Hematopoietic multipotent progenitor cell treated with erythropoietin and hydrocortisone succinate and interleukin-3 and kit ligand, for 6 days (in vitro differentiated cells): ENCODE measurements at regions not wholly inside any gene's neighbourhood (a gene's known extent, or its start where the extent isn't known, plus 50 kb on each side); places are given as distances from the start of the nearest gene placed in this dataset.

Source experiments
- DNase-seq: peaks from one replicate; pipeline ENCODE4 v3.0.0-alpha.2; 2015

DNA sequence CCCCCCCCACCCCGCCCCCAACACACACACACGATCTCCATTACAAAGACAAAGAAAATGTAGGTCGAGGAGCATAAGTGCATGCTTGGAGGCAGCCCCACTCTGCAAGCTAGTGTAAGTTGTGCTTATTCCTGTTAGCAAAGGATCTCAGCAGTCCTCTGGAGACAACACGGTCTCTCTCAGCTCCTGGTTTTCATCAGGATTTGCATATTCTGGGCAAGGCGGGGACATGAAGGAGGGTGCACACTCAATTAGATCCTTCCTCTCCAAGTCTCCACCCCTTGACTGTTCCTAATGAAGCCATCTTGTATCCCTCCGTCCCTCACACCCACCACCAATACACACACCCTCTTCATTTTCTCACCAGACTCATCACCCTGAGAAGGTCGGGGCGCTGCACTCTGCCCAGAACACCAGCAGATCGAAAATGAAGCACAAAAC lies 63.8 kb downstream of the MRPL46 start:
- no peak for DNase-seq

DNA sequence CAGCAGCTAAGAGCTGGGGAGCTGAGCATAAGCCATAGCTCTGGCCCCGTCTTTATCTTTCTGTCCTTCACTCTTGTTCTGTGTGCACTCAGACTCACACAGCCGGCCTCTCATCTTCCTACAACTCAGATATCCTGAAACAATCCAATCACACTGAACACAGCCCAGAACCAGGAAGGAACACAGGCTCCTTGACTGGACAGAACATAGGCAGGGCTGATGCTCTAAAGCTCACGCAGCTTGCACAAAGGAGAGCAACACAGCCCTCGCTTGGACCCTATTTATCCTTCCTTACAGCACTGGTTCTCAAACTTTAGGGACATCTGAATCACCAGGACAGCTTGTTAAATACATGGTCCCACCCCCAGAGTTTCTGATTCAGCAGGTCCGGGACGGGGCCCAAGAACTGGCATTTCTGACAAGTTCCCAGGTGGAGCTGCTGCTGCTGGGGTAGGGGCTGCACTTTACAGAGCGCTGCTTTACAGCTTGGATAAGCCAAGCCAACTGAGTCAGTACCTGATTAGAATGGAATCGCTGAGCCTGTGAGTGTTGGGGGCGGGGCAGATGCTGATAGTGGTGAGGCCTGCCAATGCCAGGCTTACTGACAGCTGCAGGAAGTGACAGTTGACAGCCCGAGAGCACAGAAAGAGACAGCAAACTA lies 65.1 kb downstream of the MRPL46 start:
- DNase-seq = peak; percentile 71

DNA sequence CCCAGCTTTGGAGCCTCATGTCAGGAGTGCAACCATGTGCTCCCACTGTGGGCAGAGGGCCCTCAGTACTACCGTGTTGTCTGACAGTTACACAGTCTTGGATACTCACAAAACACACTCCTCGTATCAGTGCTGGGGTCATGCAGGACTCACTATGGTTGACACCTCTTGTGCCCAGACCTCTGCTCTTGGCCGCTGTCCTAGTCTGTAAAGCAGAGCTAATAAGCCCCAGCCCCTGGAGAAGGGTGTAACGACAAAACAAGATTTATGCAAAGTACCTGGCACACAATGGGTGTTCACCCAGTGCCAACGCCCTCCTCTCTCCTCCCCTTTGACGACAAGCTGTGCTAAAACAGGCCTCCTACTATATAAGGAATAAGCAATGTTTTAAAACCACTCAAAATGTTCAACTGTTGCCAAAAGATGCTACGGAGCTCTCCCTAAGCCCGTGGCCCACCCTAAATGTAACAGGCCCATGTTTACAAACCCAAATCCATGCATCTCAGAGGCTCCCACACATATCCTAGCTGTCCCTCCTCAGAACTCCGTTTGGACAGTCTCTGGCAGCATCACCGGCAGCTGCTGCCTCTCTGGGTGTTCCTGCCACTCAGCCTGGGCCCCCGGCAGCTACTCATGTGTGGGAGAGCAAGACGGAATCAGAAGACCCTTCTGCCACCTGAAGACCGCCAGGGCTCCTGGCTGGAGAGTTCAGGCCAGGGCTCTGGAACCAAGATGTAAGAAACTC lies 65.8 kb downstream of the MRPL46 start:
- no peak for DNase-seq

DNA sequence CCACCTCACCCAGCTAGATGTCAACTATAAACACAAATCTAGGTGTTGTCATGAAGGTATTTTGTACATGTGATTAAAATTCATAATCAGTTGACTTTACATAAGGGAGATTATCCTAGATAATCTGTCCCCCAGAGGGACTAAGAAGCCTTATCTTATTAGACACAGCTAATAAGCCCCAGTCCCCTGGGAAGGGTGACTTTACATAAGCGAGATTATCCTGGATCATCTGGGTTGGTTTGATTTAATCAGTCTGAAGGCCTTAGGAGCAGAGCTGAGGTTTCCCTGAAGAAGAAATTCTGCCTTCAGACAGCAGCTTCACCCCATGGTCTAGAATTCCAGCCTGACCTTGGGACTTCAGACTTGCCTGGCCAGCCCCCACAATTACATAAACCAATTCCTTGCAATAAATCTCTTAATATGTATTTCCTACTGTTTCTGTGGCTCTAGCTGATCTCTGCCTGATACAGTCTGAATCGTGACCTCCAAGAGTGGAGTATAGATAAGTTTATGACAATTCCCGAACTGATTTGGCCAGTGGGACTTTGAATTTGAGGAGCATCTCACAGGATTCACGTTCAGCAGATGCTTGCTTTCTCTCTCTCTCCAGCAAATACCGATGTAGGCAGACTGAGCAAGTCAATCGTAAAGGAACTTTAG lies 66.5 kb downstream of the MRPL46 start:
- no peak for DNase-seq

DNA sequence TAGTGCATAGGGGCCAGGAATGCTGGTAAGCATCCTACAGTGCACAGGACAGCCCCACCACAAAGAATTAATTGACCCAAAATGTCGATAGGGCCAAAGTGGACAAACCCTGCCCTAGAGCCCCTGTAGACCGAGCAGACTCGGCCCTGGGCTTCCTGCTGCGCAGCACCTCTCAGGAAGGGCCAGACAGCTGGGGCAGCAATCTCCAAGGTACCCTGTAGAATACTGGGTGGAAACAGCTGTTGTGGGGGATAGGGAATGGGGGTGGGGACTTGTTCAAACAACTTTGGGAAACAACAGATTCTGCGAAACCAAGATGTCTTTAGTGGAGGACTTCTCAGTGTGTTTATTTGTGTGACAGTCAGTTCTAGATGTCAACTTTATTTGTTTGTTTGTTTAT lies 67.1 kb downstream of the MRPL46 start:
- no peak for DNase-seq

DNA sequence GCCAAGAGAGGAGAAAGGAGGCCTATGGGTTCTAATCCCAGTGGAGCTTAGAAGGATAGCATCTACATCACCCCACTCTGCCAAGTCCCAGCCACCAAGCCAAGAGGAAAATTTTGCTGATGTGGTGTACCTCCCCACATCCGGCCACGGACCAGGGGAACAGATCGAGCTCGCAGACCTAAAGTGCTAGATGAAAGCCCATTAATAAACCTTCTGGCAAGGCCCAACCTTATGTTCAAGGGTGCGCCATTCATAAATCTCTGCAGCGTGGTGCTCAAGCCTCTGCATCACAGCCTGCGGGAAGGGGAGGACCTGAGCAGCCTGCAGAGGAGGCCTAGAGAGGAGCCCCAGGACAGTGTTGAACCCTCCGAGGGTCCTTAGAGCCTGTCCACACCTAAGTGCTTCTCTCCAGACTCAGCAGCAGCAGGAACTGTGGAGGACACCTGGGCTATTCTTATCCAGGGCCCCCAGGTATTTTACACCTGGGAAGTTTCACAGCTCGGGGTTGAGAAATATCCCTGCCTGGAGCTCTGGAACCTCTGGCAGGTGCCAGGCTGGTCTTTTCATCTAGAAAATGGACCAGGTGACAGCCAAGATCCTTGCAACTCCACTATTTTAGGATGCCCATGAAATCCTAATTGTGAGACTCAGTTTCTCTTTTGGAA lies 68.0 kb downstream of the MRPL46 start:
- DNase-seq = no peak

DNA sequence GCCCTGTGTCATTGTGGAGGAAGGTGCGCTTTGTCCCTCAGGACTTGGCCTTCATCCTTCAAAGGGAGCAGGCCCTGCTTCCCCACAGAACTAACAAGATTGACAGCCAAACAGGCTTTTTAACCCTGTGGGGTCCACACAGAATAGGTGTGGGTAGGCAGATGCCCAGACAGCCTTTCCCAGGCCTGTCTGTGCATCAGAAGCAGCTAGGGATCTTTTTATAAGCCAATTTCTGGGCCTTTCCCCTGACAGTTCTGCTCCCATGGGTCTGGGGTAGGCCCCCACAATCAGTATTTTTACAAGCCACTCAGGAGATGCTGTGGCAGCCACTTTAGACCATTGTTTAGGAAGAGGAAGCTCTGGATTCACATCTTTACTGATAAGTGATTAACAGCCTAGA lies 69.2 kb downstream of the MRPL46 start:
- DNase-seq = no peak

DNA sequence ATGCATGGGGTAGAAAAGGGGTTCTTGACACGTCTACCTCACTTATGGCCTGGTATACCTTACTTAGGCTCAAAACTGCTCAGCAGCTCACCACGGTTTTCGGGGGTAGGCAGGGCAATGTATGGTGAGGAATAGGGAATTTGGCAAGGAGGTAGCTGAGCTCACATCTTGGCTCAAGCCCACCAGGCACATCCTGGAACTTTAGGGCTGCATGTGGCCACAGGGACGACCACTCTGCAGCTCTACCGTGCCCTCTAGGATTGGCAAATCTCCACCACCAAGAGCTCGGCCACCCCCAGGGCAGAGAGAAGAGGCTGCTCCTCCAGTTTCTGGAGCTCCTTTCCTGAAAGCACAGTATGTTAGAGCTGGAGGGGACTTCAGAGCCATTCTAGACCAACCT lies 69.7 kb downstream of the MRPL46 start:
- no peak for DNase-seq

DNA sequence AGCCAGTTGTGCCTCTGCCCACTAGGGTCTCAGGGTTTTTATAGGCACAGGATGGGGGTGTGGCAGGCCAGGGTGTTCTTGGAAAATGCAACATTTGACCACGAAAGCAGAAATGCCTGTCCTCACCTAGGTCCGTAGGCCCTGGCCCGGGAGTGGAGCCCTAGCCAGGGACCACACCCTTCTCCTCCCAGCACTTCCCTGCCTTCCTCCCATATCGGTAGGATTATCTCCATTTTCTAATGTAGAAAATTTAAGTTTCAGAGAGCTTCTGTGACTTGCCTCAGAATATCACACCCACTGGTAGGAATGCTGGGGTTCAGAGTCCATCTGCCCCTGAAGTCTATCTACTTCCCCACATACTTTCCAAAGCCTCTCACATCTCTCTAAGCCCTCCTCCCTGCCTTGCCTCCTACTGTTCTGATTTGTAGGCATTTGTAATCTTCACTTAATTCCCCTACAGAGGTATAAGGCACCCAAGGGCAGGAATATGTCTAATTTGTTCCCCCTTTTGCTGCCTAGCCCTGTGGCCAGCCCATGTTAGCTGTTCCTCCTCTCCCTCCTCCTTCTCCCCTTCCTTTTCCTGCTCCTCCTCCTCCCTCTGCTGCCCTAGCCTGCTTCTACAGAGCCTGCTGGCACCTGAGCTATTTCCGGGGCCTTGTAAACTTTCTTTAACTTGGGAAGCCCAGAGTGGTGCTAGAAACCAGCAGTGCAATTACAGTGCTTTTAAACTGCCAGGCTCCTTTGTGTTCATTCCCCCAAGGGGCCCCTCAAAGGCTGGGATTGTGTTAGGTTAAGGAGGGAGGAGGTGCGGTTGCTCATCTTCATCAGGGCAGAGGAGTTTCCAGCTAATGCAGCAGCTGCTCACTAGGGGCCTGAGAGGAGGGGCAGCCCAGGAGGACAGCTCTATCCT lies 71.1 kb downstream of the MRPL46 start:
- DNase-seq = no peak

DNA sequence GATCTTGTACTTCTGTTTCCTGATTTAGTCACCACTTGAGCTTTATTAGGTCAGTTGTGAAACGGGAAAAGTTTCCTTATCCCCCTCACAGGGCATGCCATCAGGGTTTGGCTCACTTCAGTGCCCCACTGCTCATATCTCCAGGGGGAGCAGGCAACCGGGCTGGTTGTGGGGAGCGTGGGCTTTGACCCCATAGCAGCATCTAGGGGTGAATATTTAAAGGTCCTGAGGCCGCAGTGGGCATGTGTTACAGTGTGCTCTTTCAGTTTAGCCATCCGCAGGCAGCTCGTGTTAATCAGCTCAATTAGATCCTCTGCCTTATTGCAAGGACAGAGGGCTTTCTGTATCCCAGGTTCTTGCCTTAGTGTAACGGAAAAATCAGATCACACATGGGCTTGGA lies 71.9 kb downstream of the MRPL46 start:
- no peak for DNase-seq

DNA sequence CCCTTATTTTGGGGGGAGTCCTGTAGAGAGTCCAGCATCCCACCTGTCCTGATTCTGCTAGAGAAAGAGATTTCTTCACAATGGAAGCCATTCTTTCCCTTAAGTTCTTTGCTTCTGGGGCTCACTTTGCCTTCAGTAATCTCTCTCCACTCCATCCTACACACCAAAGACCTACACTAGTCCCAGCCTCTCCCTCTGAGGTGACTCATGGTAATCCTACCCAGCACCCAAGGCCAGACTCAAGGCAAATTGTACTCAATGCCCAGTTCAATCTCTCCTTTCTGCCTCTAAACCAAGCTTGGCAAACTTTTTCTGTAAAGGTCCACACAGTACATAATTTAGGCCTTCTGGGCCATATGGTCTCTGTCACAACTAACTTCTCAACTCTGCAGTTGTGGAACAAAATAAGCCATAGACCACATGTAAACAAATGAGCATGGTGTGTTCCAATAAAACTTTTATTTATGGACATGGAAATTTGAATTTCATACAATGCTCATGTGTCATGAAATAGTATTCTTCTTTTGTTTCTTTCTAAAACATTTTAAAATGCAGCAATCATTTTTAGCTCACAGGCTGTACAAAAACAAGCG lies 72.5 kb downstream of the MRPL46 start:
- no peak for DNase-seq

DNA sequence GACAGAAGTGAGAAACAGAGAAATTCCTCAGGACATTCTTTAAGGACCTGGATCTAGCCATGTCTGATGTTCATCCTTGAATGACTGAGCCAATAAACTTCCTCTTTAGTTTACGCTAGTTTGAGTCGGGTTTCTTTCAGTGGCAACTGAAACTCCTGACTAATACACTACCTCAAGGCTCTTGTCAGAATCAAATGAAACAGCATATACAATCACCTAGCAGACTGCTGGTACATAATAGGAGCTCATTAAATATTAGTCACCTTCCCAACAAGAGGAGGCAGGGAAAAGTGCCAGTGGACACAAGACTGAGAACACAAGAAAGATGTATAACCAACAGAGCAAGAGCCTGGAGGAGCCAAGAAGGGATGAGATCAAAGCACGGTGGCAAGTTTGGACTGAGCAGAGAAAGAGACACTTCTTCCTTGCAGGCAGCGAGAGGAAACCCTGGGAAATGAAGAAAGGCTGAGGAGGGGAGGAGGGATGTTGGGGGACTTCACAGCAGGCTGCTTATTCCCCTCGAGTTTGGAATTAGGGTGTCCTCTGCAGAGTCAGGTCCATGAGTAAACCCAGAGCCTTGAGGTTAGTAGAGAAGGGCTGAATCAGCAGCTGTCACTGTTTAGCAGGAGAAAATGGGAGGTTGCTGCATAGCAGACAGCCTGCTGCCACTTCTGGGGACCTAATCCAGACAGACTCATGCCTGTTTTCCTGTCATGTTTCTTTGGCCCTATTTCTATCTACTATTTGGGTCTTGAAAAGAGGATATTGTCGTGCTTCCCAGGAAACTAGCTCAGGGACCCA lies 73.3 kb downstream of the MRPL46 start:
- no peak for DNase-seq

DNA sequence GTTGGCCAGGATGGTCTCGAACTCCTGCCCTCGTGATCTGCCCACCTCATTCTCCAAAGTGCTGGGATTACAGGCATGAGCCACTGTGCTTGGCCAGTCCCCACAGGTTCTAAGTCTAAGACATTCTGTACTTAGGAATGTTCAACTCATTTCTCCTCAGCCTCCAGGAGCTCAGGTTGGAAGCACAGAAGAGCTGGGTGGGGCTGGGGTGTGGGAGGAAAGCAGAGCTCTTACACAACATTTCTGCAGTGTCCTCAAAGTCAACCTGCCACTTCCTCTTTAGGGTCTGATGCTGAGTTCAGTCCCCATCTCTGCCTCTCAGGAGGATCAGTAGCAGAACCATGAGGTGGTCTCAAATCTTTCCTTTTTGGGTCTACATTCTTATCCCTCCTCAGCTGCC lies 75.5 kb downstream of the MRPL46 start:
- peak; percentile 36 for DNase-seq

DNA sequence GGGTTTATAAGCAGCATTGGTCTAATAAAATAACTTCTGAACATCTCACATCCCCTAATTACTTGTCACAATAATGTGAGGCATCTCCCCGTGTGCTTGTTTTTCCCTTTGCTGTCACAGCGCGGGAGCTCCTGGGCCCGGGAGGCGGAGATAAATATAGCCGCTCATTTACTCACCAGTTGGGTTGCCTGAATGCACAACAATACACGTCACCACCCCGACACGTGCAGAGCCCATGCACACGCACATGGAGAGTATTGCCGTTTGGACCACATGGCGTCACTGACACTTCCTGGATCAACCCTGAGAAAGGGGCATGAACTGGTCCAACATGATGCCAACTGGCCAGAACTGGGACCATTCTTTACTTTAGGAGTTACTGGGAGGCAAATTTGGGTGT lies 76.2 kb downstream of the MRPL46 start:
- no peak for DNase-seq

DNA sequence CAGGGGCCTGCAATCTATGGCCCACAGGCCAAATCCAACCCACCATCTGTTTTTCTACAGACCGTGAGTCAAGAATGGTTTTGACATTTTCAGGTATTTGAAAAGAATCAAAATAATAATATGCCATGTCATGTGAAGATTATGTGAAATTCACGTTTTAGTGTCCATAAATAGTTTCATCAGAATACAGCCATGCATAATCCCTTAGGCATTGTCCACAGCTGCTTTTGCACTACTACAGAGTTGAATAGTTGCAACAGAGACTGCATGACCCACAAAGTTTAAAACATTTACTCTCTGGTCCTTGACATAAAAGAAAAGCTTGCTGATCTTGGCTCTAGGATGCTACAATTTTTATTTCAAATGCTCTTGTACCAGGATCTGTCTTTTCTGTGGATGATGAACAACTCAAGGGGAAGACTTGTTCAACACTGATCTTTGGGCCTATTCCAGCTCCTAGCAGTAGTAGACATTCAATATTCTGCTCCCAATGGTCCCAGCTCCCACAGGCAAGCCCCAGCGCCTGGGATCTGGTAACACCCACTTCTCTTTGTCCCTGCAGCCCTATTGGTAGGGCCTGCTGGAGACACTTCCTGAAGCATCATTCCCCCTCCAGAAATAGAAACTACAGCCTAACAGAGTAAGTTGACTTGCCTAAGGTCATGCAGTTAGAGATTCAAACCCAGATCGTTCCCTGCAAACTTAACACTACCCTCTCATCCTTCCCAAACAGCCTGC lies 76.9 kb downstream of the MRPL46 start:
- no peak for DNase-seq

DNA sequence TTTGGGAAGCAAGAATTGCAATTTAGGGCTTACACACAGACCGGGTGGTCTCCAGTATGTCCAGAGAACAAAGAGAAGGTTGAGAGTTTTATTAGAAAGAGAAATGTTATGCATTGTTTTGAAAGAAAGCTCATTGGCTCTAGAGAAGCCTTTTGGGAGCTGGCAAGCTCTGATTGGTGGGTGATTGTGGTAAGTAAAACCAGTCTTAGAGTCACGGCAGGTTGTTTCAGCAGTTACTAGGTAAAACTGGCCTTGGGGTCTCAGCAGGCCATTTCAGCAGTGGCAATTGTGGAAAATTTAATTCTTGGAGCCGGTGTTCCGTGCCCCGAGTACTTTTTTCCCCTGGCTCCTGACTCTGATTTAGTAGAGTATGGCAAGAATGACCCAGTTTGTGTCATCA lies 78.1 kb downstream of the MRPL46 start:
- DNase-seq = no peak

DNA sequence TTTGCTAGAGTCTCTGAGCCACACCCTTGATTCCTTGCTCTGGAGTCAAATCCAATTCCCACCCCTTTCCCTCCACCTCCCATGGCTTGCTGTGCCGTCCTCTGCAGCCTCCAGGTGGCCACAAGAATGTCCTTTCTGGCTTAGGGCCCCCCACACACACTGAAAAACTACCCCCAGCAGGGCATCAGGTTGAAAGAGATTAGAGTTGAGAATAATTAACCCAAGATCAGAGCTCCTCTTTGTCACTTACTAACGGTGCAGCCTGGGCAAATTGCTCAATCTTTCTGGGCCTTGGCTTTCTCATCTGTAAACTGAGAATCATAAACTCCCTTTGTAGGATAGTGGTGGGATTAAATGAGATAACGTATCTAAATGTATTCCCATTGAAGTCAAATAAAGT lies 78.5 kb downstream of the MRPL46 start:
- DNase-seq = no peak

DNA sequence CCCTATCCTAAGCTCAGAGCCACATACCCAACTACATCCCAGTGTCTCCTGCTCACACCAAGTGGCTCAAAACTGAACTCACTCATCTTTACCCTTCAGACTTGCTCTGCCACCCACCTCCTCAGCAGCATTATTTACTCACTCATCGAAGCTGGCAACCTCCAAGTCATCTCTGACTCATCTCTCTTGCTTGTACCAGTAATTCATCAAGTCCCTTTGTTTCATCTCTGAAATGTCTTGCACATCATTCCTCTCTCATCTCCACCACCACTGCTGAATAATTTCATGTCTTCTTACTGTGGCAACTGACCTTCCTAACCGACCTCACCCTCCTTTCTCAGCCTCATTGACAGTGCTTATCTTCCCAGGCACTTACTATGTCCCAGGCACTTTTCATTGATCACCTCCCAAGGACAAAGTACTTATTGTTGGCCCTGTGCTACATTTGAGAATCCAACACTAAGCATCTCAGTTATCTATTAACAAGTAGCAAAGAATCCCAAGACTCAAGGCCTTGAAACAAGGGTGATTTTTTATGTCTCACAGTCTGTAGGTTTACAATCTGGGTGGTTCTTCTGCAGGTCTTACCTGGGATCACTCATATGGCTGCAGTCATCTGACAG lies 82.0 kb downstream of the MRPL46 start:
- DNase-seq = no peak

DNA sequence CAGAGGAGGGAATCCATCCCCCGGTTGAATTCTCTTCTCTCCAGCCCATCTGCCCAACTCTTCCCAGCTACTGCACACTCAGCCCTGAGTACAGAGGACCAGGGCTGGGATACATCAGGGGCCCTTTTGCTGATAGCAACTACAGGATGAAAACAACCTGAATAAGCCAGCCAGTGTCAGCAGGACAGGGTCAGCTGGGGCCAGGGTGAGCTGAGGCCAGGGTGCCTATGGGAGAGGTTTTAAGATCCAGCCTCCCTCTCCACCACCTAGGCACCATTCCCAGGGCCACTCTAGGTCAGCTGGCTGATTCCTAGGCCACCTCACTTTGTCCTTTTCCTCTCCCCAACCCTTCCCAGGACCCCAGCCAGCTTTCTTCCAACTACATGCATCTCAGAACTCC lies 83.8 kb downstream of the MRPL46 start:
- DNase-seq = no peak

DNA sequence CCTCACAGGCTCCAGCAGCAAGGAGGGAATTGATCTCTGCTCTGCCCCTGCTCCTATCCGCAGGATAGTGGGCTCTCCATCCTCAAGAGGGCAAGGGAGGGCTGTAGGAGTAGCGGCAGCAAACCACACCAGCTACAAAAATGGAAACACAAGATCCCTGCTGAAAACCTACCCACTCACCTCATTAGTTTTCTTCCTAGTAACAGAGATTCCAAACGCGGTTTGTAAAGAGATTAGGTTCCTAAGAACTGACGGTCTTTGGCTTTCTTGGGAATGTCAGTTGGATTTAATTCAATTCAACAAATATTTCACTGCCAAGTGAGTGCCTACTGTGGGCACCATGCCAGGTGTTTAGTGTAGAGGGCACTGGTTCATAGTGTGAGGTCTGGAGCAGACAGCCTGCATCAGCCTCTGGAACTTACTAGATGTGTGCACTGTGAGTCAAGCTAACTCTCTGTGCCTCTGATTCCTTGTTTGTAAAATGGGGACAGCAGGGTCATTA lies 84.7 kb downstream of the MRPL46 start:
- no peak for DNase-seq
